ENCODE measurements at regions not wholly inside any gene's neighbourhood (a gene's known extent, or its start where the extent isn't known, plus 50 kb on each side); places are given as distances from the start of the nearest gene placed in this dataset.

DNA sequence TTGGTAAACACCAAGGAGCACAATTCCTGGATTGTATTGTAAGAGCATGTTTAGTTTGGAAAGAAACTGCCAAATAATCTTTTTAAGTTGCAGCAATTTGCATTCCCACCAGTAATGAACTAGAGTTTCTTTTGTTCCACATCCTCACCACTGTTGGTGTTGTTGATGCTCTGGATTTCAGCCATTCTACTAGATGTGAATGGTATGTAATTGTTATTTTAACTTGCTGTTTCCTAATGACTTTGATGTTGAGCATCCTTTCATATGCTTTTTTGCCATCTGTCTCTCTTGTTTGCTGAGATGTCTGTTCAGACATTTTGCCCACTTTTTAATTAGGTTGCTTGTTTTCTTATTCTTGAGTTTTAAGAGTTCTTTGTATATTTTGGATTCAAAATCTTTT is 1654.1 kb downstream of the GRIK2 start:
- Histone ChIP-seq H3K27ac (ENCODE audit: extremely low read depth, low read depth, low read length) (no peak overlapping the region), H4K20me1 (replicated peaks; ENCODE audit: control insufficient read depth, insufficient read depth, low read length) (no peaks in the 10 kb centered on the region), H3K9ac (ENCODE audit: insufficient read depth in 1 of 2, low read depth in 2 of 2, low read length in 2 of 2) (no peak overlapping the region), H3K4me1 (replicated peaks in 1 of 2; ENCODE audit: control insufficient read depth in 2 of 2, insufficient read depth in 2 of 2, low read length in 2 of 2) (no peaks in the 10 kb centered on the region), H3K4me3 (no peak overlapping the region), H3K79me2 (ENCODE audit: control insufficient read depth, insufficient read depth, low read length) (no peaks in the 10 kb centered on the region), H3K27me3 (ENCODE audit: control insufficient read depth in 2 of 2, insufficient read depth in 2 of 2, low read length in 2 of 2) (no peaks in the 10 kb centered on the region), H3K4me2 (ENCODE audit: insufficient read depth, low read length) (no peak overlapping the region), H2AFZ (ENCODE audit: low read depth, low read length) (no peak overlapping the region), H3K9me1 (ENCODE audit: control insufficient read depth, insufficient read depth, low read length) (no peaks in the 10 kb centered on the region), H3K36me3 (ENCODE audit: control insufficient read depth, insufficient read depth, low read length) (no peaks in the 10 kb centered on the region), H3K9me3 (replicated peaks; ENCODE audit: control insufficient read depth, insufficient read depth, low read depth, low read length) (no peaks in the 10 kb centered on the region)
- CTCF ChIA-PET (ENCODE audit: low intra/inter-chr PET ratio) = no interaction called here
- in situ Hi-C loops (cut with MboI) (no loop called here), intact Hi-C loops (cut with micrococcal nuclease) (no loop called here)
- no peak for FAIRE-seq
- no peak for DNase-seq (ENCODE audit: extremely low read depth in 1 of 4, low spot score in 3 of 4)
- no peak for ATAC-seq
- POLR2A ChIA-PET = no interaction called here
- BruUV-seq (replicated peaks) = no TSS peak
- TF ChIP-seq SIX5 (IDR thresholded peaks at IDR 0.05; ENCODE audit: borderline replicate concordance in 1 of 2, insufficient read depth in 1 of 2, low read depth in 1 of 2, low read length in 2 of 2) (no peak), U2AF2 (optimal IDR thresholded peaks at IDR 0.05; ENCODE audit: low read depth, low read length) (no peak), ZNF668 (CRISPR knock-in tag; IDR thresholded peaks at IDR 0.05) (no peak), ZFP1 (CRISPR knock-in tag; IDR thresholded peaks at IDR 0.05) (no peak), MYNN (IDR thresholded peaks at IDR 0.05) (no peak), MYNN (CRISPR knock-in tag; IDR thresholded peaks at IDR 0.05) (no peak), KAT2B (IDR thresholded peaks at IDR 0.05; ENCODE audit: low read depth, low read length) (no peak), PHB (CRISPR knock-in tag; IDR thresholded peaks at IDR 0.05) (no peak), ZNF561 (CRISPR knock-in tag; conservative IDR thresholded peaks at IDR 0.05) (no peak), MTF1 (CRISPR knock-in tag; IDR thresholded peaks at IDR 0.05; ENCODE audit: borderline replicate concordance) (no peak), CBX8 (IDR thresholded peaks at IDR 0.05; ENCODE audit: borderline replicate concordance, extremely low read depth, low read depth, low read length, poor library complexity, severe bottlenecking) (no peak), SMARCA4 (IDR thresholded peaks at IDR 0.05) (no peak)
- TF ChIP-seq, protein P1, sequence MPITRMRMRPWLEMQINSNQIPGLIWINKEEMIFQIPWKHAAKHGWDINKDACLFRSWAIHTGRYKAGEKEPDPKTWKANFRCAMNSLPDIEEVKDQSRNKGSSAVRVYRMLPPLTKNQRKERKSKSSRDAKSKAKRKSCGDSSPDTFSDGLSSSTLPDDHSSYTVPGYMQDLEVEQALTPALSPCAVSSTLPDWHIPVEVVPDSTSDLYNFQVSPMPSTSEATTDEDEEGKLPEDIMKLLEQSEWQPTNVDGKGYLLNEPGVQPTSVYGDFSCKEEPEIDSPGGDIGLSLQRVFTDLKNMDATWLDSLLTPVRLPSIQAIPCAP (CRISPR knock-in tag; IDR thresholded peaks at IDR 0.05; ENCODE audit: borderline replicate concordance) = no peak
- TF ChIP-seq, protein P2, sequence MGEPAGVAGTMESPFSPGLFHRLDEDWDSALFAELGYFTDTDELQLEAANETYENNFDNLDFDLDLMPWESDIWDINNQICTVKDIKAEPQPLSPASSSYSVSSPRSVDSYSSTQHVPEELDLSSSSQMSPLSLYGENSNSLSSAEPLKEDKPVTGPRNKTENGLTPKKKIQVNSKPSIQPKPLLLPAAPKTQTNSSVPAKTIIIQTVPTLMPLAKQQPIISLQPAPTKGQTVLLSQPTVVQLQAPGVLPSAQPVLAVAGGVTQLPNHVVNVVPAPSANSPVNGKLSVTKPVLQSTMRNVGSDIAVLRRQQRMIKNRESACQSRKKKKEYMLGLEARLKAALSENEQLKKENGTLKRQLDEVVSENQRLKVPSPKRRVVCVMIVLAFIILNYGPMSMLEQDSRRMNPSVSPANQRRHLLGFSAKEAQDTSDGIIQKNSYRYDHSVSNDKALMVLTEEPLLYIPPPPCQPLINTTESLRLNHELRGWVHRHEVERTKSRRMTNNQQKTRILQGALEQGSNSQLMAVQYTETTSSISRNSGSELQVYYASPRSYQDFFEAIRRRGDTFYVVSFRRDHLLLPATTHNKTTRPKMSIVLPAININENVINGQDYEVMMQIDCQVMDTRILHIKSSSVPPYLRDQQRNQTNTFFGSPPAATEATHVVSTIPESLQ (CRISPR knock-in tag; IDR thresholded peaks at IDR 0.05) = no peak
- TF ChIP-seq, protein P3, sequence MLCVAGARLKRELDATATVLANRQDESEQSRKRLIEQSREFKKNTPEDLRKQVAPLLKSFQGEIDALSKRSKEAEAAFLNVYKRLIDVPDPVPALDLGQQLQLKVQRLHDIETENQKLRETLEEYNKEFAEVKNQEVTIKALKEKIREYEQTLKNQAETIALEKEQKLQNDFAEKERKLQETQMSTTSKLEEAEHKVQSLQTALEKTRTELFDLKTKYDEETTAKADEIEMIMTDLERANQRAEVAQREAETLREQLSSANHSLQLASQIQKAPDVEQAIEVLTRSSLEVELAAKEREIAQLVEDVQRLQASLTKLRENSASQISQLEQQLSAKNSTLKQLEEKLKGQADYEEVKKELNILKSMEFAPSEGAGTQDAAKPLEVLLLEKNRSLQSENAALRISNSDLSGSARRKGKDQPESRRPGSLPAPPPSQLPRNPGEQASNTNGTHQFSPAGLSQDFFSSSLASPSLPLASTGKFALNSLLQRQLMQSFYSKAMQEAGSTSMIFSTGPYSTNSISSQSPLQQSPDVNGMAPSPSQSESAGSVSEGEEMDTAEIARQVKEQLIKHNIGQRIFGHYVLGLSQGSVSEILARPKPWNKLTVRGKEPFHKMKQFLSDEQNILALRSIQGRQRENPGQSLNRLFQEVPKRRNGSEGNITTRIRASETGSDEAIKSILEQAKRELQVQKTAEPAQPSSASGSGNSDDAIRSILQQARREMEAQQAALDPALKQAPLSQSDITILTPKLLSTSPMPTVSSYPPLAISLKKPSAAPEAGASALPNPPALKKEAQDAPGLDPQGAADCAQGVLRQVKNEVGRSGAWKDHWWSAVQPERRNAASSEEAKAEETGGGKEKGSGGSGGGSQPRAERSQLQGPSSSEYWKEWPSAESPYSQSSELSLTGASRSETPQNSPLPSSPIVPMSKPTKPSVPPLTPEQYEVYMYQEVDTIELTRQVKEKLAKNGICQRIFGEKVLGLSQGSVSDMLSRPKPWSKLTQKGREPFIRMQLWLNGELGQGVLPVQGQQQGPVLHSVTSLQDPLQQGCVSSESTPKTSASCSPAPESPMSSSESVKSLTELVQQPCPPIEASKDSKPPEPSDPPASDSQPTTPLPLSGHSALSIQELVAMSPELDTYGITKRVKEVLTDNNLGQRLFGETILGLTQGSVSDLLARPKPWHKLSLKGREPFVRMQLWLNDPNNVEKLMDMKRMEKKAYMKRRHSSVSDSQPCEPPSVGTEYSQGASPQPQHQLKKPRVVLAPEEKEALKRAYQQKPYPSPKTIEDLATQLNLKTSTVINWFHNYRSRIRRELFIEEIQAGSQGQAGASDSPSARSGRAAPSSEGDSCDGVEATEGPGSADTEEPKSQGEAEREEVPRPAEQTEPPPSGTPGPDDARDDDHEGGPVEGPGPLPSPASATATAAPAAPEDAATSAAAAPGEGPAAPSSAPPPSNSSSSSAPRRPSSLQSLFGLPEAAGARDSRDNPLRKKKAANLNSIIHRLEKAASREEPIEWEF (CRISPR knock-in tag; IDR thresholded peaks at IDR 0.05) = no peak
